Colonic mucosa (tissue), 4 donors: ENCODE measurements at regions not wholly inside any gene's neighbourhood (a gene's known extent, or its start where the extent isn't known, plus 50 kb on each side); places are given as distances from the start of the nearest gene placed in this dataset.

ENCODE experiments used
- DNase-seq: peaks from one replicate; pipeline ENCODE4 v3.0.0-alpha.2; 2020
- H3K27ac ChIP-seq: fragments of 200-600 bp; one replicate; pipeline ENCODE4 v1.8.0; 2021
- H3K27me3 ChIP-seq: fragments of 200-600 bp; one replicate; pipeline ENCODE4 v1.8.0; 2021
- H3K36me3 ChIP-seq: fragments of 200-600 bp; one replicate; pipeline ENCODE4 v1.8.0; 2021
- H3K4me1 ChIP-seq: fragments of 200-600 bp; one replicate; pipeline ENCODE4 v1.8.0; 2021; ENCODE audit warnings: mild to moderate bottlenecking
- H3K4me3 ChIP-seq: fragments of 200-600 bp; one replicate; pipeline ENCODE4 v1.8.0; 2021
- H3K9ac ChIP-seq, 2 donors: one replicate each; pipeline ENCODE4 v1.7.0; 2013; ENCODE audit warnings: control low read depth in 2 of 2, low read depth in 2 of 2, low read length in 2 of 2
- H3K9me3 ChIP-seq: fragments of 200-600 bp; one replicate; pipeline ENCODE4 v1.8.0; 2021
- intact Hi-C: fragments of 100-400 bp; cut with DNase I; formaldehyde crosslinking; loops from one replicate; pipeline ENCODE4 v1.14.1; 2022
- TF ChIP-seq, protein P1 (sequence below): fragments of 200-600 bp; IDR thresholded peaks from one replicate; pipeline ENCODE4 v1.8.0; 2022; ENCODE audit warnings: antibody characterized with exemption, mild to moderate bottlenecking
- donor health status: healthy.
- donor health status: DM: no; HTN: no; CAD: no.
- donor health status: DM: no; HTN: no; CAD: no.

DNA sequence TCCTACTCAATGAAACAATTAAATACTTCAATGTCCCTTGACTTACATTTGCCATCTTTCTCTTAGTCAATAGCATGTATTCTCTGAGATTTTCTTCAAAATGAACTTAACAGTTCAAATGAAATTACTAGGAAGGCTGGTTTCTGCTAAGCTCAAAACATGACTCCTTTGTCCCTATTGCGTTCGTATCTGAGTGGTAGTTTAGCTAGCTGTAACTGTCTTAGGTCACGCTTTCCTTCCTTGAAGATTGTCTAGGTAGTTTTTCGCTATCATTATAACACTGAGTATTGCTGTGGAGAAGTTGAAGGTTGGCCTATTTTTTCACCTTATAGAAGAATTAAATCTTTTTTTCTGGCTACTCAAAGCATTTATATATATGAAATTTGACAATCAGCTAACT lies 1535.2 kb downstream of the PLA2G4A start:
- no peak overlapping the region for H3K27ac ChIP-seq
- H3K4me1 ChIP-seq = no peaks in the 10 kb centered on the region
- H3K4me3 ChIP-seq = no peak overlapping the region
- H3K9ac ChIP-seq = no peak overlapping the region
- no peak for DNase-seq
- intact Hi-C loops = no loop called here
- no peaks in the 10 kb centered on the region for H3K36me3 ChIP-seq
- TF ChIP-seq, protein P1, sequence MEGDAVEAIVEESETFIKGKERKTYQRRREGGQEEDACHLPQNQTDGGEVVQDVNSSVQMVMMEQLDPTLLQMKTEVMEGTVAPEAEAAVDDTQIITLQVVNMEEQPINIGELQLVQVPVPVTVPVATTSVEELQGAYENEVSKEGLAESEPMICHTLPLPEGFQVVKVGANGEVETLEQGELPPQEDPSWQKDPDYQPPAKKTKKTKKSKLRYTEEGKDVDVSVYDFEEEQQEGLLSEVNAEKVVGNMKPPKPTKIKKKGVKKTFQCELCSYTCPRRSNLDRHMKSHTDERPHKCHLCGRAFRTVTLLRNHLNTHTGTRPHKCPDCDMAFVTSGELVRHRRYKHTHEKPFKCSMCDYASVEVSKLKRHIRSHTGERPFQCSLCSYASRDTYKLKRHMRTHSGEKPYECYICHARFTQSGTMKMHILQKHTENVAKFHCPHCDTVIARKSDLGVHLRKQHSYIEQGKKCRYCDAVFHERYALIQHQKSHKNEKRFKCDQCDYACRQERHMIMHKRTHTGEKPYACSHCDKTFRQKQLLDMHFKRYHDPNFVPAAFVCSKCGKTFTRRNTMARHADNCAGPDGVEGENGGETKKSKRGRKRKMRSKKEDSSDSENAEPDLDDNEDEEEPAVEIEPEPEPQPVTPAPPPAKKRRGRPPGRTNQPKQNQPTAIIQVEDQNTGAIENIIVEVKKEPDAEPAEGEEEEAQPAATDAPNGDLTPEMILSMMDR = no peak
- H3K27me3 ChIP-seq = no peaks in the 10 kb centered on the region
- no peaks in the 10 kb centered on the region for H3K9me3 ChIP-seq

DNA sequence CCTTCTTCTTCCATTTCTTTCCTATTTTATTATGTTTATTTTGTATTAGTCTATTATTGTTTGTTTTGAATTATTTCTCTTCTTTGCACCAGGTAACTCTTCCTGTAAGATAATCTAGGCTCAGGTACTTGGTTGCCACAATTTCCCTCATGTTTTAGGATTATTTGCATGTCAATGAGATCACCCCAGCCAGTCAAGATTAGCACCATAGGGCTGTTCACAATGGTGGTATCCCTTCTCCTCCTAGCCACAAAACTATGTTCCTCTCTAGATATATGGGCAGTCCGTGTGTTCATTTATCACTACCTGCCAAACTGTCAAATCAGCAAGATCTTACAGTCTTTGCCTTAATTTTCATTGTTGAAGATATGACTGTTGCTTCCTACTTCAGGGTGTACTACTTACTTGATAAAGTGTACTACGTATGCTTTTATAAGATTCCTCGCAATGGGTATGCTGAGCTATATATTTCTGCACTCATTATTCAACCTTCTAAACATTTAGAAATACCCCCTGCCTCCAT lies 1536.2 kb downstream of the PLA2G4A start:
- Histone ChIP-seq H3K27ac (no peak overlapping the region), H3K4me1 (no peaks in the 10 kb centered on the region), H3K36me3 (no peaks in the 10 kb centered on the region), H3K4me3 (no peak overlapping the region), H3K9ac (no peak overlapping the region), H3K27me3 (no peaks in the 10 kb centered on the region), H3K9me3 (no peaks in the 10 kb centered on the region)
- intact Hi-C loops = no loop called here
- TF ChIP-seq, protein P1 = no peak
- no peak for DNase-seq

DNA sequence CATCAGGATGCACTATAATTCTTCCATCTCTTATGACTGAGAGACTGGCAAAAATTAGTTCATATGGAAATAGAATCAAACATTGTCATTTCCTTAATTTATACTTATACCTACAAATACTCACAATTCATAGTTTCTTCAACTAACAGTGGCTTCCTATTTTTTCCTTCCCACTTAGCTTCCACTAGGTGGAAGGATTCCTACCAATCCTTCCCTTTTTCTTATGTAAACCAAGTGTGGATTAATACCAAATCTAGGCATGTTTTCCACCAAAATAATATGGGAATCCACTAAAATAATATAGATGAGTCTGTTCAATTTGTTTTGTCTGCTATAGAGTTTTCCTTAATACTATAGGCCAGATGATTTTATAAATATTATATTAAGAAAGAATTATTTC lies 1537.1 kb downstream of the PLA2G4A start:
- H3K4me1 ChIP-seq = no peaks in the 10 kb centered on the region
- H3K27me3 ChIP-seq = no peaks in the 10 kb centered on the region
- H3K27ac ChIP-seq = no peak overlapping the region
- no peak overlapping the region for H3K4me3 ChIP-seq
- no peak overlapping the region for H3K9ac ChIP-seq
- intact Hi-C loops = no loop called here
- no peaks in the 10 kb centered on the region for H3K9me3 ChIP-seq
- H3K36me3 ChIP-seq = no peaks in the 10 kb centered on the region
- TF ChIP-seq, protein P1 = no peak
- DNase-seq = no peak

DNA sequence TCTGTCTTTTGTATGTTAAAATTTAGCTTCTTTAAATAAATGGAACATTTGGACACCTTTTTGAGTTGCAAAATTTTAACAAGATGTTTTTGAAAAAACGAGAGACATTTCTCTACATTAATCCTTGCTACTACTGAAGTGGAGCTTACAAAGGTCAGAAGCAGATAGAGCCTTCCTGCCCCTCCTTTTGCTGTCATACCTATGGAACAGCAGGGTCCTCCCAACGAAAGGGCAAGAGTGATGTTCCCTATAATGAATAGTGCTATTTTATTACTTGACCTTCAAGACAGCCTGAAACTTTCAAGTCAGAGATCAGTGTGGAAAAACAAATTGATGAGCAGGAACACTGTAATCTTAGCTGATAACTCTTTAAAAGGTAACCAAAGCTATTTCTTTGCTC lies 1538.9 kb downstream of the PLA2G4A start:
- H3K27ac ChIP-seq = no peak overlapping the region

DNA sequence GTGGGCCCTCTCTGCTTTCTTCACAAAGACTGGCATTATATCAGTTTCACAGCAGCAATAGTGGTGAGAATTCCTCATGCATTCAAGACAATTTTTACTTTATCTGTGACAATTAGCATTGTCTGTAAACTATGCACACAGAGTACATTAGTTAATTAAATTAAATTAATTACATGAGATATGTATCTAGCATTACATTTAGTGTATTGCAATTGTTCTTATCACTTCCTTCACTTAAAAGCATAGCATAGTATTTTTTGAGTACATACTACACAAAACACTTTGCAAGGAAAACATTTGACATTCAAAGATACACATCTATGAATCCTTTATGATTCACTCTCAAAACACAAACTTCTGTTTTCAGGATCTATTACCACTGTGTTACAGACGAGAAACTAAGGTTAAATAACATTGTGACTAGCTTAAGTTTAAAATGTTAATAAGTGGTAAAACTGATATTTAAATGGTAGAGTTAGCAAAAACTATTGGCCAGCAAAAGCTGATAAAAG lies 1542.6 kb downstream of the PLA2G4A start:
- Histone ChIP-seq H3K27me3 (no peaks in the 10 kb centered on the region), H3K27ac (no peak overlapping the region), H3K36me3 (no peaks in the 10 kb centered on the region), H3K4me1 (no peaks in the 10 kb centered on the region), H3K9me3 (no peaks in the 10 kb centered on the region), H3K9ac (no peak overlapping the region), H3K4me3 (no peak overlapping the region)
- TF ChIP-seq, protein P1 = no peak
- no peak for DNase-seq
- intact Hi-C loops = no loop called here

More for the DNA sequence above, 1538.9 kb downstream of the PLA2G4A start:
- Histone ChIP-seq H3K27me3 (no peaks in the 10 kb centered on the region), H3K36me3 (no peaks in the 10 kb centered on the region), H3K4me3 (no peak overlapping the region), H3K9me3 (no peaks in the 10 kb centered on the region), H3K9ac (no peak overlapping the region), H3K4me1 (no peaks in the 10 kb centered on the region)
- TF ChIP-seq, protein P1 = no peak
- DNase-seq = no peak
- intact Hi-C loops = no loop called here
